HG03558 (cell line): ENCODE measurements at regions not wholly inside any gene's neighbourhood (a gene's known extent, or its start where the extent isn't known, plus 50 kb on each side); places are given as distances from the start of the nearest gene placed in this dataset.
"Not testable (repeated sequence)": the region's sequence is repeated elsewhere in the genome, so short reads cannot be mapped to it uniquely, and the experiment has no call there.

ENCODE experiments used
- ATAC-seq: cut with Tn5 transposase; IDR thresholded peaks from one replicate; pipeline ENCODE4 v1.9.1; 2021; ENCODE audit warnings: moderate number of reproducible peaks; ENCODE audit not compliant: unreplicated experiment; ENCODE audit errors: extremely low read depth

DNA sequence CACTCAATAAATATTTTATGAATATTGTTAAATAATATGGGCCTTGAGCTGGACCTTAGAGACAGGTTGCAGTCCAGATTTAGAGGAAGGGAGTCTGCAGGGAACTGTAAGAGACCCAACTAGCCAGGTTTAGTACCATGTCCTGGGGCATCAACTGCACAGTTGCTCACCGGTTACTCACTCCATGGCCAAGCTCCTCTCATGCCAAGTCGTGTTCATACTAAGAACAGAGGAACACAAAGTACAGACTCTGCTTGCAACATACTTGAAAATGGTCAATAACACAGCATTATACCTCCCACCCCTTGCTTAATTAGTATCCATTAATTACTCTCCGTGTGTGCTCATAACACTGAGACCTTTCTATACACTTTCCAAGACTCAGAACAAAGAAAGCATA is 317.6 kb upstream of the PIK3R1 start:
- ATAC-seq, result no peak

DNA sequence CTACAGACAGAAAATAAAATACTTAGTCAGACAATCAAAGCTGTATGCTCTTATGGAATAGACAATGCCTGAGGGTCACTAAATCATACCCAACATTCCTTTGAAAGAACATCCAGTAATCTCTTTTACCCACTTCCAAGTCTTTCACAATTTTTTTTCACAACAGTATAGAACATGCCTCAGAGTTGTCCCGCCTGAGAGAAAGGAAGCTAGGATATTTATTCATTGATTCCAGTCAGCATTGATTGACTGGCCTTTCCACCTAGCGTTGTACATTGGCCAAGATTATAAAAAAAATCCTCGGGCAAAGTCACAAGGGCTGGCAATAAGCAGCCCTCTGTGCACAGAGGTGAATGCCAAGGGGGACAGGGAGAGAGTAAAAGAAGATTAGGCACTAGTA is 318.1 kb upstream of the PIK3R1 start:
- ATAC-seq, result no peak

DNA sequence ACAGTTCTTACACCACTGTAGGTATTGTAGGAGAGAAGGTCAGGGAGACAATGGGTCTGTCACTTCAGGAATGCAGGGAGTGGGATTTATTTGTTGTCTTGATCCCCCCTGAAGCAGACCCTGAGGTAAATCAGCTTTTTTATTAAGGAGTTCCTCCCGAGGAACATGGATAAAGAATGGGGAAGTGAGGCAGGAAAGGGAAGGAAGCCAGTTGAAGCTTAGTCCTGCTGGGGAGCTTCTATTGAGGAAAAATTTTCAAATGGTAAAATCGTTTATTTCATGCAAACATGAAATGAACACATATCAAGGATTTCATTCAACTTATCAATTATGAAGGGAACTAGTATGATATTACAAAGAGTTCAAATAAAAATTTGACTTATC is 318.6 kb upstream of the PIK3R1 start:
- ATAC-seq, result no peak

DNA sequence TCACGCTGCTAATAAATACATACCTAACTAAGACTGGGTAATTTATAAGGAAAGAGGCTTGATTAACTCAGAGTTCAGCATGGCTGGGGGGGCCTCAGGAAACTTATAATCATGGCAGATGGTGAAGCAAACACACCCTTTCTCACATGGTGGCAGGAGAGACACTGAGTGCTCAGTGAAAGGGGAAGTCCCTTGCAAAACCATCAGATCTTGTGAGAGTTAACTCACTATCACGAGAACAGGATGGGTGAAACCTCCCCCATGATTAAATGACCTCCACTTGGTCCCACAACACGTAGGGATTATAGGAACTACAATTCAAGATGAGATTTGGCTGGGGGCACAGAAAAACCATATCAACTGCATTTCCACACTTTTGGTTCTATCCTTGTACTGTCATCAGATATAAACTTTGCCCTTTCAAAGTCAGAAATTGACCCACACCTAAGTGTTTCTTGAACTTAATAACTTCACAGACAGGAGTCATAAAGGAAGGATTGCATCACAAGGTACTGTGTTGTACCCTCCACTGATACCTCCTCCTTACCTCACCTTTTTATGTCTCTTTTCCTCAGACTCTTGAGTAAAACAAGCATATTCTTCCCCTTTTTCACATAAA is 319.1 kb upstream of the PIK3R1 start:
- ATAC-seq, result no peak

DNA sequence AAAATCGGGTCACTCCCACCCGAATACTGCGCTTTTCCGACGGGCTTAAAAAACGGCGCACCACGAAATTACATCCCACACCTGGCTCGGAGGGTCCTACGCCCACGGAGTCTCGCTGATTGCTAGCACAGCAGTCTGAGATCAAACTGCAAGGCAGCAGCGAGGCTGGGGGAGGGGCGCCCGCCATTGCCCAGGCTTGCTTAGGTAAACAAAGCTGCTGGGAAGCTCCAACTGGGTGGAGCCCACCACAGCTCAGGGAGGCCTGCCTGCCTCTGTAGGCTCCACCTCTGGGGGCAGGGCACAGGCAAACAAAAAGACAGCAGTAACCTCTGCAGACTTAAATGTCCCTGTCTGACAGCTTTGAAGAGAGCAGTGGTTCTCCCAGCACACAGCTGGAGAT is 325.7 kb upstream of the PIK3R1 start:
- not testable (repeated sequence) for ATAC-seq

DNA sequence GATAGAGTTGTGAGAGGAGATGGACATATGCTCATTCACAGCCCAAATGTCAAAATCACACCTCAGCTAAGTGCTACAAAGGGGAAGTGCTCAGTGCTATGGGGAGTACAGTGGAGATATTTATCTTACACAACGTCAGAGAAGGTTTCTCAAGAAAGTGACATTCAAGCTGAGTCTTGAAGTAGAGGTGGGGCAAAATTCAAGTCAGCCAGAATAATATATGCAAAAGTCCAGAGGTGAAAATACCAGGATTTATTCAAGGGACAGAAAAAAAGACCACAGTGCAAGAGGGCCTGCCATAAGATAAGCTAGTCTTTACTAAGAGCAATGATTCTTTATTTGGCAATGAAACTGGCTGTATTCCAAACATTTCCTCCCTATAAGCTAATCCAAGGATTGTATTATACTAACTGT is 327.8 kb upstream of the PIK3R1 start:
- ATAC-seq, result no peak

DNA sequence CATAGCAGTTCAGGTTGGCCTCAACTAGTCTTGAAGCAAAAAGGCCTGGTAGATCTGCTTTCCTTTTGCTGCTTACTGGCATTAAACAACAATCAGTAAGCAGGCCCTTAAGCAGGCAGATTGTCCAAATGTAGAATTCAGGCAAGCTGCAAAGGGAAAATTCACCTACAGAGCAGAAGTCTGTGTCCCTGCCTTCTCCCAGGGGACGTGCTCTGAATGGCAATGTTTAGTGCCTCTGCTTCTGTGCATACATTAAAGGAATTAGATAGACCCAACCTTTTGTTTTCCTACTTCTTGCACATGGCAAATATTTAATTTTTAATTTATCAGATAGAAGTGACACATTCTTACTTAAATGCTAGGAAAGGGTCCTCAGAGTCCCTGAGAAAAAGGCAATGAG is 328.8 kb upstream of the PIK3R1 start:
- no peak for ATAC-seq

DNA sequence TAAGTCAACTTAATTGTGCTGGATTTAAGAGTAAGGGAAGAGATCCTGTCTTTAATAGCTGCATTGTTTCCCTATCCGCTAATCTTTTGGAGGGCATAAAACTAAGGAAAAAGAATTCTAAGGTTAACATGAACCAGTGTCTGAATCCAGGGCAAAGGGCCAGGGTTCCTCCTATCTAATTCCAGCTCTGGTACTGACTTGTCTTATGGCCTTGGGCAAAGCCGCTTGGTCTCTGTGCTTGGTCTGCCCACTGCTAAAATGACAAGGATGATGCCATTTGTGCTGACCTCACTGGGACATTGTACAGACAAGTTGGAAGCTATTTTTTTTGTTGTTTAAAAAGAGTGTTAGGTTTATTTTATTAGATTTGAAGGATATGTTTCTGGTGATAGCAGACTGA is 334.7 kb upstream of the PIK3R1 start:
- ATAC-seq, result no peak

DNA sequence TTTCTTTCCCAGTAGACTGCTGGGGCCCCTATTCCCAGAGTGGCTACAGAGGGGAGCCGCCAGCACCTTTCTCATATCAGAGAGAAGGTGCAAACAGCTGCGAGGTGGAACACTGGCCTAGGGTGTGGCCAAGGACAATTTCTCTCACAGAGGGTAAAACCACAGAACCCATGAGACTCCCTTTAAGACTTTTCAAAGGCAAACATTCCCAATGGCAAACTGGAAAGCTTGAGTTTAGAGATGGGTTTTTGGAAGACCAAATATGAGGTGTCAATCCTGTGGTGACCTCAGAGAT is 335.1 kb upstream of the PIK3R1 start:
- ATAC-seq, result no peak

DNA sequence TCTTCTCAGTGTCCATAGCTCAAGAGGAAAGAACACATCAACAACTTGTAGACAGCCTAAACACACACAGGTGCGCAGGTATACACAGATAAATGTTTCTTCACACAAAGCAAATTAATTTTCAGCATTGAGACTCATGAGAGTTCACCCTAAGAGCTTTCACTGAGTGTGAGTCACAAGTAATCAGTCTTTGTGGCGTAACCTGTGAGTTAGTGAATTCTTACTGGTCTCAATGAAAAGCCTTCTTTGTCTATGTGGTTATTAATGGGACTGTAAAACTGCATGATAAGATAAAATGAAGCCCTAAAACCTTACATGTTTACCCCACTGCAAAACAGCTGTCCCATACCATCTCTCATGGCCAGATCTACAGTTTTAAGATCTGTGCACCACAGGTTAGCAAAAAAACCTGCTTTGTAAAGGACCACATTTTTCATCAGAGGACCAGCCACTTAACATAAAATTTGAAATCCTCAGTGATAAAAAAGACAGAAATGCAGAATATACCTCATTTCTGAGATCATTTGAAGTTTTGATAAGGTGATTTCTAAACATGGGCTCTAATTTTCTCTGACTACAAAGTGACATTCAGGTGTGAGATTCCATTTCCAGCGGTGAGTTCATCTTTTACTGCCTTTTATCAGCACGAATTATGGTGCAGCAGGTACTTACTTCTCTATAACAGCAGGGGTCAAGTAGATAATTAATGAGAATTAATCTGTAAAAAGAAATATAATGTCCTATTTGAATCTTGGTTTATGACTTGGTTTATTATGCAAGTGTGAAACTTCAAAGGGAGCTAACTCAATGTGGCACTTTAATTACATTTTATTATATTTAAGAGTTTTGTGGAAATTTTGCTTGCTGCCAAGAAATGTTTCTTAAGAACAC is 335.7 kb upstream of the PIK3R1 start:
- no peak for ATAC-seq

DNA sequence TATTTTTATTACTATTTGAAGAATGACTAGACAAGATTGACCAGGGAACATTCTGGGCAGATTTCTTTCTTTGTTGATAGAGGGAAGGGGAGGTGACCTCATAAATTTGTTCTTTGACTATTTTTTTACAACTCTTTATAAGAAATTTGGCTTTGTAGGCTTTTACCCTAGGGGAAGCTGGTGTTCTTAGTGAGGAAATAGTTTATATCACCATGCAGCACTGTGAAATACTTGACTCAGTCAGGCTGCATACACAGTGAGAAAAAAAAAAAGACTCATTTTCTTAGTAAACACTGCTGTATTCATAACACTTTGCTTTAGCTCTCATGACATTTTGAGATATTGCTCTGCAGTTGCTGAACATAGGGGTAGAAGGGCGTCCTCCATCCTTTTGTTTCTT is 336.6 kb upstream of the PIK3R1 start:
- ATAC-seq, result no peak

DNA sequence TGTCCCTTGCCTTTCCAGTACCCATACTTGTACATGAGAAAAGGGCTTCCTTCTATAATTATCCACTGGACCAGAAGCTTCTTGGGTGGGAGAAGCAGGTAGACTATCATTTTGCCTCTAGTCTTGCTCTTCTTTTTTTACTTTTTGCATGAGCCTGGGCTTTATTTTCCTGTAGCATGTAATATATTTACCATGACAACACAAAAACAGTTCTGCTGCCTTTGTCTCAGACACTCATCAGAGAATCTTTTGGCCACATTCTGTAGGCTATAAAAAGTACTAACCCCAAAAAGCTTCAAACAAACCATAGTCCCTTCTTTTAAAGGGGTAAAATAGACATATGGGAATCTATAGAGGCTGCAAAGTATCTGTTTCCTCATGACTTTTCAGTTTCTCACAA is 339.2 kb upstream of the PIK3R1 start:
- ATAC-seq, result no peak

DNA sequence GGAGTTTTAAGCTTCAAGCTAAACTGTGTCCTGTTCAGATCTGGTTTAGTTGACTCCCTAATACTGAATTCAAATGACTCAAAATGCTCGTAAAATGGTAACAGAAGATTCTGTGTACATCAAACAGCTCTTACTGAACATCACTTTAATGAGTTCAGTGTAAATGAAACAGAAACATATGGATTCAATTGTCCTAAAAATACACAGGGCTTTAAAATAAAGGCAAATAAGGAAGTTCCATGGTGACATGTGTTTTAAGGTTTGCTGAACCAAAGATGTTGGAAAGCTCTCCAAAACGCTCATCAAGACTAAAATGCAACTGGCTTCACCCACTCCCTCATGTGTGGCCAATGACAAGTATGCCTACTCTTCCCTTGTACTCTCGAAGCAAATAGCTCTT is 340.0 kb upstream of the PIK3R1 start:
- no peak for ATAC-seq

DNA sequence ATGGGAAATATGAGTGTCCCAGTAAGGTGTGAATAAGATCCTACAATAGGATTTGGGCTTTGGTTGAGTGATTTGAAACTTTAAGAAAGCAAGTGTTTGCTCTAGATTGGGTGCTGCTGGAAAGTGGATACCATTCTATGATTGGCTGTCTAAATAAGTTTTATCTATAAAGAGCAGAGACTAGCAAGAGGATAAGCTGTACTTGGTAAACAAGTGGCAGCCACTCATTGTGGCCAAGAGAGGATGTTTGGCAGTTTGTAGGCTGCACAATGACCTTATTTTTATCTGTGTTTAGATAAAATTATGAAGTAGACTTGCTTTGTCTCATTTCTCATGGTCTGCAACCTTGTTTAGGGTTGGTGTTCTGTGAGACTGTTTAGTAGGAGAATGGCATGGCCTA is 341.6 kb upstream of the PIK3R1 start:
- ATAC-seq, result no peak

DNA sequence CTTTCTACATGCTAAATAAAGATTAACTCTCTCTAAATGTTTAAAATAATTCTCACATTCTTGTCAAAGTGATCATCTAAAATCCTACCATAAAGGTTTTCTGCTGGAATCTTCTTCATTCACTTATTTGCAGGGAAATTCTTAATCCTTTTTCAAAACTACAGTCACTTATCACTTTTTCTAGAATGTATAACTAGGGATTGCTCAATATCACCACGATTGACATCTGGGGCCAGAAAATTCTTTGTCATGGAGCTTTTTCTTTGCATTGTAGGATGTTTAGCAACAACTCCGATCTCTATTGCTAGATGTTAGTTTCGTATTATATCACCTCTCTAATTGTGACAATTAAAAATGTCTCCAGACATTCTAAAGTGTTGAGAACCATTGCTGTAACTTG is 344.9 kb upstream of the PIK3R1 start:
- no peak for ATAC-seq

DNA sequence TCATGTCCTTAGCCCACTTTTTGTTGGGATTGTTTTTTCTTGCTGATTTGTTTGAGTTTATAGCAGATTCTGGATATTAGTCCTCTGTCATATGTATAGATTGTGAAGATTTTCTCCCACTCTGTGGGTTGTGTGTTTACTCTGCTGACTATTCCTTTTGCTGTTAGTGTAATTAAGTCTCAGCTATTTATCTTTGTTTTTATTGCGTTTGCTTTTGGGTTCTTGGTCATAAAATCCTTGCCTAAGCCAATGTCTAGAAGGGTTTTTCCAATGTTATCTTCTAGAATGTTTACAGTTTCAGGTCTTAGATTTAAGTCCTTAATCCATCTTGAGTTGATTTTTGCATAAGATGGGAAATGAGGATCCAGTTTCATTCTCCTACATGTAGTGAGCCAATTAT is 351.2 kb upstream of the PIK3R1 start:
- ATAC-seq, result not testable (repeated sequence)

DNA sequence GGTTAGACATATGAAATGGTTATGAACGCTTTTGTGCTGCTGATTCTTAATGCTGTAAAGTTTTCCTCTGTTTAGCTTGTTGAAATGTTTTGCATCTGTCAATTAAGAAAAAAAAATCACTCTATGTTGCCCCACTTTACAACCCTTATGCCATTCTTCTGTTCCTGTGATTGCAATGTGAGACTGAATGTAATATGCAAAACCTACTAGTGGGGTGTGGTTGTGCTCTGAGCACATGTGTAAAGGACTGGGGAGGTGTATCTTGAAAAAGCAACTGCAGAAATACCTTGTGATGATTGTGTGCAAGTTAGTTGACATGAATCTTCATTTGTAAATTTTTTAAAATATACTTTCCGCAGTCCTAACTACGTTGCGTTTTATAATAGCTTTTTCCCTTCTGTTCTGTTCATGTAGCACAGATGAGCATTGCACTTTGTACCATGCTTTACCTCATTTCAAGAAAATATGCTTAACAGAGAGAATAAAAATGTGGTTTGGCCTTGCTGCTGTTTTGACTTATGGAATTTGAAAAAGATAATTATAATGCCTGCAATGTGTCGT is 357.0 kb upstream of the PIK3R1 start:
- ATAC-seq, result no peak

DNA sequence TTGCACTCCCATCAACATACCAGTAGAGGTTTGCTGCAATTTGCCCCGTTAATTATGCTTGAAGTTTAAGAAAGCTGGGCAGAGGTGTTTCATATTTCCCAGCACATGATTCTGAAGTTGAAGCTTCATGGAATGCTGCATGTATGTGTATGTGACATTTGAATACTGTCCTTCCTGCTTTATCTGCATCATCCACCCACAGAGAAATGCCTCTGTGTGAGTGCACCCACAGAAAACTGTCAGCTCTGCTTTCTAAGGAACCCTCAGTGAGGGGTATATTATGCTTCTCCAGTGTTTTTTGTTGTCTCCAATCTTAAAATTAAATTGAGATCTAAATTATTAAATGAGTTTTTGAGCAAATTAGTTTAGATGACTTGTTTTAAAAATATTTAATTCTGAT is 358.1 kb upstream of the PIK3R1 start:
- no peak for ATAC-seq

DNA sequence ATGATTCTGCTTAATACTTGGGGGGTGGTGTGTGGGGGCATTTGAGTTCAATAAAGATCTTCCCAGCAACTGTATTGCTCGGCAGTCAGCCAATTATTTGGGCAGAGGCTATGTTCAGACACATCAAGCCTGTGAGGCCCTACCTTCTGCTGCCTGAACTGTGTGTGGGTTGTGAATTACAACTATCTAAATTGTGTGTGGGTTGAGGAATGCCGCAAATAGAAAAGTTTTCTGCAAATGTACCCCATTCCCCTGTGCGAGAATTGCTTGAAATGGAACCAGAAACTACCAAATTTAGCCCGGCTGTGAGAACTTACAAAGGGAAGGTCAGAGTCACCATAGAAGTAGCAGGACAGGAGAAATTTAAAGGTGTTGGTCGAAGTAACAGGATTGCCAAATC is 360.0 kb upstream of the PIK3R1 start:
- no peak for ATAC-seq

DNA sequence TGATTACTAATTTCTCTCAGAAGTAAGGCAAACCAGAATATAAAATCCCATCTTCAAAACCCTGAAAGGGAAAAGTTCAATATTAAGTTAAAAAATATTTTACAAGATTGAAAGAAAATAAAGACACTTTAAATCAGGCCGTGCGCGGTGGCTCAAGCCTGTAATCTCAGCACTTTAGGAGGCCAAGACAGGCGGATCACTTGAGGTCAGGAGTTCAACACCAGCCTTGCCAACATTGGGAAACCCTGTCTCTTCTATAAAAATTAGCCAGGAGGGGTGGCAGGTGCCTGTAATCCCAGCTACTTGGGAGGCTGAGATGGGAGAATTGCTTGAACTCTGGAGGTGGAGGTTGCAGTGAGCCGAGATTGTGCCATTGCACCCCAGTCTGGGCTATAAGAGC is 364.6 kb upstream of the PIK3R1 start:
- not testable (repeated sequence) for ATAC-seq

DNA sequence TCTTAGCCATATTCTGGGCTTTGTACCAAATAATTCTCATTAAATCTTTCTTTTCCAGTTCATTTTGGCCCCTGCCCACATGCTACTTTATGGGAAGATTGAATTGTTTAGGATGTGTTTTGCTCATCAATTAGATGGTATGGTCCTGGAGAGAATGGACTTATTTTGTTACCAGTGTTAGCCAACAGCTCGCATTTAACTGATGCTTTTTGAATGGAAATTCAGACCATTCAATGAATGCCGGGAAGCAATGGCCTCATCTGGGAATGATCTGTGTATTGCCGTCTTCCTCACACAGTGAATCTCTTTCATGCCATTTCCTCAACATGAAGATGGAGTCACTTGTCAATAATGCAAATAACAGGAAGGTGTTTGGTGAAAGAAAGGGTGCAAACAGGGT is 370.6 kb upstream of the PIK3R1 start:
- ATAC-seq, result no peak

DNA sequence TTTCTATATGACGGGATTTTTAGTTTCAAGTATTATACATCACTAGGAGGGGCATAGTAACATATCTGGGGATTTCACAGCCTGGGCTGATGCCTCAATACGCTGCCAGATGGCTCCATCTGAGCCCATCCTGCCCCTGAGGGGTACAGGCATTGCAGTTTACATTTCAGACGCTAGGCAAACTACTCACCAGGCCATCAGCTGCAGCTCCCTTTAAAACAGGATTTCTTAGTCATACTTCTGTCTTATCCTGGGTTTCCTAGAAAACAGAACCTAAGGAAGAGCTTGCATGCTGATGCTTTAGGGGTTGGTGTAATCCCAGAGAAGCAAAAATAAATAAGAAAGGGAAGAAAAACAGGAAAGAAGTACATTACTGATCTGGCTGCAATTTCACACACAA is 372.8 kb upstream of the PIK3R1 start:
- no peak for ATAC-seq
